ENCODE measurements at regions not wholly inside any gene's neighbourhood (a gene's known extent, or its start where the extent isn't known, plus 50 kb on each side); places are given as distances from the start of the nearest gene placed in this dataset.

GRCh38 chr10:3222626-3223025 is 50.0 kb upstream of the PITRM1 start:
- intact Hi-C loops (cut with DNase I) = no loop called here
- no peak for TF ChIP-seq CTCF (IDR thresholded peaks at IDR 0.05)
- no peak overlapping the region for H3K4me3 ChIP-seq
- no peaks in the 10 kb centered on the region for H3K4me1 ChIP-seq
- H3K27ac ChIP-seq = no peak overlapping the region
- H3K36me3 ChIP-seq = no peaks in the 10 kb centered on the region
- no peak overlapping the region for H3K9ac ChIP-seq (ENCODE audit: low read depth in 2 of 2, low read length in 2 of 2)
- DNase-seq = no peak
- H3K27me3 ChIP-seq = no peaks in the 10 kb centered on the region
- no peaks in the 10 kb centered on the region for H3K9me3 ChIP-seq
